ENCODE measurements at regions not wholly inside any gene's neighbourhood (a gene's known extent, or its start where the extent isn't known, plus 50 kb on each side); places are given as distances from the start of the nearest gene placed in this dataset.

- Histone ChIP-seq H3K9ac (ENCODE audit: control insufficient read depth, extremely low read depth, insufficient read depth, low read length) (no peak overlapping the region), H3K9me3 (ENCODE audit: control insufficient read depth, low read depth, low read length) (no peaks in the 10 kb centered on the region), H3K9me1 (ENCODE audit: control insufficient read depth, extremely low read depth, insufficient read depth, low read length) (no peaks in the 10 kb centered on the region), H3K27ac (ENCODE audit: control insufficient read depth, insufficient read depth, low read length) (no peak overlapping the region), H2AFZ (ENCODE audit: control insufficient read depth, low read length) (no peak overlapping the region), H4K20me1 (ENCODE audit: control insufficient read depth, extremely low read depth, insufficient read depth, low read length) (no peaks in the 10 kb centered on the region), H3K36me3 (ENCODE audit: control insufficient read depth in 2 of 2, extremely low read depth in 1 of 2, insufficient read depth in 2 of 2, low read length in 2 of 2) (no peaks in the 10 kb centered on the region), H3K27me3 (ENCODE audit: control insufficient read depth, extremely low read depth, insufficient read depth, low read length) (no peaks in the 10 kb centered on the region), H3K4me3 (ENCODE audit: control insufficient read depth in 2 of 3, extremely low read depth in 1 of 3, insufficient read depth in 2 of 3, low read depth in 1 of 3, low read length in 3 of 3) (no peak overlapping the region), H3K4me1 (ENCODE audit: control insufficient read depth, extremely low read depth, insufficient read depth, low read length) (no peaks in the 10 kb centered on the region), H3K4me2 (ENCODE audit: control insufficient read depth, extremely low read depth, insufficient read depth, low read depth, low read length) (no peak overlapping the region), H3K79me2 (ENCODE audit: control insufficient read depth, insufficient read depth, low read length) (no peaks in the 10 kb centered on the region)
- FAIRE-seq (no peak), DNase-seq (ENCODE audit: low read depth, low spot score) (no peak)
- dilution Hi-C loops (cut with MboI; ENCODE audit: extremely low pct_ligation_motif_present, low sequenced_read_pairs) = no loop called here
- TF ChIP-seq CTCF (optimal IDR thresholded peaks at IDR 0.05 in 1 of 3, IDR thresholded peaks at IDR 0.05 in 1 of 3, conservative IDR thresholded peaks at IDR 0.05 in 1 of 3; ENCODE audit: extremely low read depth in 1 of 3, insufficient read depth in 2 of 3, low read length in 3 of 3) (no peak), EZH2 (IDR thresholded peaks at IDR 0.05; ENCODE audit: low read length) (no peak)
Observed at GRCh38 chr17:52357854-52358253, 199.3 kb upstream of the CA10 start.

DNA sequence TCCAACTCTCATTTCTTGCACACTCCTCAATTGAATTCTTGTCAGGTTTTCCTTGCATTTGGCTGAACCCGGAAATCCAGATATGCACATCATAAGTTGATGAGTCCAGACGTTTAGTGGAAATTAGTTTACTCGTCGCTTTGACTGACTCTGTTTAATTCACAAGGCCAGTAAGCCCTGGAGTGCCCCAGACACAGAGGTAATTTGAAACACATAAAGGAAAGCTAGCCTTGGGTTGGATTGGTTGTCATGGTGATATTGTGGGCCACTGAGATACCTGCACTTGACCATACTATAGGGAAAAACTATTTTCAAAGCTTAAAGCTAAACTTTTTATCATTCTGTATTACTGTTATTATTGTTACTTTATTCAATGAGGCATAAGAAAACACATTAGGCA lies 178.3 kb upstream of the CA10 start:
- H4K20me1 ChIP-seq (ENCODE audit: control insufficient read depth, extremely low read depth, insufficient read depth, low read length) = no peaks in the 10 kb centered on the region
- FAIRE-seq (no peak), DNase-seq (ENCODE audit: low read depth, low spot score) (no peak)
- dilution Hi-C loops (cut with MboI; ENCODE audit: extremely low pct_ligation_motif_present, low sequenced_read_pairs) = no loop called here
- no peaks in the 10 kb centered on the region for H3K4me1 ChIP-seq (ENCODE audit: control insufficient read depth, extremely low read depth, insufficient read depth, low read length)
- no peak overlapping the region for H3K27ac ChIP-seq (ENCODE audit: control insufficient read depth, insufficient read depth, low read length)
- no peak overlapping the region for H2AFZ ChIP-seq (ENCODE audit: control insufficient read depth, low read length)
- no peaks in the 10 kb centered on the region for H3K27me3 ChIP-seq (ENCODE audit: control insufficient read depth, extremely low read depth, insufficient read depth, low read length)
- no peaks in the 10 kb centered on the region for H3K9me3 ChIP-seq (ENCODE audit: control insufficient read depth, low read depth, low read length)
- H3K9ac ChIP-seq (ENCODE audit: control insufficient read depth, extremely low read depth, insufficient read depth, low read length) = no peak overlapping the region
- H3K79me2 ChIP-seq (ENCODE audit: control insufficient read depth, insufficient read depth, low read length) = no peaks in the 10 kb centered on the region
- no peak overlapping the region for H3K4me3 ChIP-seq (ENCODE audit: control insufficient read depth in 2 of 3, extremely low read depth in 1 of 3, insufficient read depth in 2 of 3, low read depth in 1 of 3, low read length in 3 of 3)
- TF ChIP-seq EZH2 (IDR thresholded peaks at IDR 0.05; ENCODE audit: low read length) (no peak), CTCF (optimal IDR thresholded peaks at IDR 0.05 in 1 of 3, IDR thresholded peaks at IDR 0.05 in 1 of 3, conservative IDR thresholded peaks at IDR 0.05 in 1 of 3; ENCODE audit: extremely low read depth in 1 of 3, insufficient read depth in 2 of 3, low read length in 3 of 3) (no peak)
- no peaks in the 10 kb centered on the region for H3K36me3 ChIP-seq (ENCODE audit: control insufficient read depth in 2 of 2, extremely low read depth in 1 of 2, insufficient read depth in 2 of 2, low read length in 2 of 2)
- no peak overlapping the region for H3K4me2 ChIP-seq (ENCODE audit: control insufficient read depth, extremely low read depth, insufficient read depth, low read depth, low read length)
- no peaks in the 10 kb centered on the region for H3K9me1 ChIP-seq (ENCODE audit: control insufficient read depth, extremely low read depth, insufficient read depth, low read length)
